DMS53 (cell line): ENCODE measurements at regions not wholly inside any gene's neighbourhood (a gene's known extent, or its start where the extent isn't known, plus 50 kb on each side); places are given as distances from the start of the nearest gene placed in this dataset.

ENCODE experiments used
- DNase-seq: peaks from one replicate; lab custom pipeline; 2025; lab: John Stamatoyannopoulos, UW

DNA sequence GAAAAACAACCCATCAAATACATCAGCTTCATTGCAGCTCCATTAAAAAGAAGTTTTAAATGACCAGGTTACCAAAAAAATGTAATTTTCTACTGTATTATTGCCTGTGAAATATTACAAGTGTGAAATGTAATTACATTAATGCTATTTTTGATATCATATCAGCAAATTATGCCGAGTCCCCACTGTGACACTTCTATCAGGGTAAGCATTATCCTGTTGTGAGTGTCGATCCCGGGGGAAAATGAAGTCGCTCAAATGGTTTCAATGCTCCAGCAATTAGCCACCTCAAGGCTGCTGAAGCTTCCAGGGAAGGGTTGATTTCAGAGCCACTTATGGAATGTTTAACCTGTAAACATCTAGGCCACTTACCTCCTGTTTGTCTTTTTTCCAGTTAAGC is 70.4 kb downstream of the RCN1 start:
- DNase-seq, result peak; percentile 66

DNA sequence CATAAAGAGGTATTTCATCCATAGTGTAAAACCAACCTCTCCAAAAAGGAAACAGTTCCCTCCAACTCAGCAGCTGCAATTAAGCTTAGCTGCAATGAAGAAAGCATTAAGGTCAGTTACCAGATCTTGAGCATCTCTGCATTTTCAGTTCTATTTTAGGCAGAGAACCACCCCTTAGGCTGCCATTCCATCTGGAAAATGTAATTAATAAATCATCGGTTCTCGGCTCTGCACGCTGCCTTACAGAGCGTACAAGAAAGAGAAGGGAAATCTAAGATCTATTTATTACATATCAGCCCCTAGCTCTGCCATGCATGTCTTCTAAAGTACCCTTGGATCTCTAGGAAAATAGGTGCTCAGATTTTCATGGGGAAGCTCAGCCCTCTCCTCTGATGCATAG is 71.5 kb downstream of the RCN1 start:
- DNase-seq, result no peak

DNA sequence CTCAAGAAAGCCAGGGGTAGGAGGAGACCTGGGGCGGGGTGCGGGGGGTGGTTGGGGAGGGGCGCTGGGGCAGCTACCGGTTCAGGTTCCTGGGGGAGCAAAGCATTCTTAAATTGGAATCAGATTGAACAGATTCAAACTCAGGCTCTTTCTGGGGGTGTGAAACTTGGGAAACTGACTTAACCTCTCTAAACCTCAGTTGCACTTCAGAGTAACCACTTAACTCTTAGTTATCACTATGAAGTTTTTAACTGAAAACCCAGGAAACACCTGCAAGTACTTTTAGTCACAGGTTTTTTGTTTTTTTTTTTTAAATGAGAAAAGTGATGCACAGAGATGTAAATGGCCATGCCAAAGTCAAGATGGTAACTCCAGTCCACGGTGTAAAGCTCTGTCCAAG is 72.0 kb downstream of the RCN1 start:
- DNase-seq, result no peak

DNA sequence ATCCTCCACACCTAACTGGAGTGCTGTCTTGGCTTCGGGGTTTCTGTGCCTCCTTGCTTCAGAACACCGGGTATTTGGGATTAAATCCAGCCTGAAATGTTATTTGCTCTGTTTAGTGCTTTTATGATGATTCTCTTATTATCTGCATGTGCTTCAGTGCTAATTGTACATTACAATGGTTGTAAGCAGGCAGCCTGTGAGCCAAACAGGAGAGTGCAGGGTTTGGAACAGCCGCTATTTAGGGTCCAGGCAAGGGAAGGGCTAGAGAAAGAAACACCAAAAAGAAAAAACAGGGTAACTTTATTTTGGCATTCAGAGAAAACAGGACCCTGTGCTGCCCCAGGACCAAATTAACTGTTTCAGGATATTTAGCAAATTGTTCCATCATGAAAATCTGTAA is 72.7 kb downstream of the RCN1 start:
- DNase-seq, result no peak

DNA sequence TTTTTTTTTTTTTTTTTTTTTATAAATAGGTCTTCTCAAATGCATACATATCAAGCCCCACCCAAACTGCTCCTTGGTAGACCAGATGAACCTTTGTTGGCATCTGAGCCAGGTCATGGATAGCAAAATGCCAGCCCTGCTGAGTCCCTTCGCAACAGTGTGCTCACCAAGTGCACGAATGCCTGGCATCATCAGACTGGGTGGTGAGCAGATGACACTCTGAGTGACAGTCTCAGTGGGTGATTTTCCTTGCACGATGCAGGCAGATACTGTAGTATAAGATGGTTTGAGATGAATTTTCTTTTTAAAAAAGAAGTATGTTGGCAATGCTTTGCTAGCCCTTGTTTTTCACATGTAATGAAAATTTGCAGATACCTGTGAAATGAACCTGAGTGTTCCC is 74.0 kb downstream of the RCN1 start:
- DNase-seq, result no peak

DNA sequence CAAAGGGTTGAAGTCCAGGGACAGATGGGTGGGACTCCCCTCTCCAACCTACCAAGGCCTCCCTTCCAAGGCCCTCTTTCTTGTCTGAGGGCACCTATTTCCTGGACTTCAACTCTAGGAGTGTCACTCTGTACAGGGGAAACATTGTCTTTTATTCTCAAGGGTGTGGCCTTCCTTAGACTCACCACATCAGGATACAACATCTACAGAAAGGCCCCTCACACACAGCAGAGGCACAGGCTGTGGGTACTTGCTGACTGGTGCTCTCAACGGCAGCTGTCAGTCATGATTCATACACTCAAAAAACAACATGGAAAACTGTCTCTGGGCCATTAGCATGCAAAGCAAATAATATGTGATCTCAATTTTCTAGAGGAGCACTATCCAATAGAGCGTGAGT is 78.0 kb downstream of the RCN1 start:
- peak; percentile 23 for DNase-seq

DNA sequence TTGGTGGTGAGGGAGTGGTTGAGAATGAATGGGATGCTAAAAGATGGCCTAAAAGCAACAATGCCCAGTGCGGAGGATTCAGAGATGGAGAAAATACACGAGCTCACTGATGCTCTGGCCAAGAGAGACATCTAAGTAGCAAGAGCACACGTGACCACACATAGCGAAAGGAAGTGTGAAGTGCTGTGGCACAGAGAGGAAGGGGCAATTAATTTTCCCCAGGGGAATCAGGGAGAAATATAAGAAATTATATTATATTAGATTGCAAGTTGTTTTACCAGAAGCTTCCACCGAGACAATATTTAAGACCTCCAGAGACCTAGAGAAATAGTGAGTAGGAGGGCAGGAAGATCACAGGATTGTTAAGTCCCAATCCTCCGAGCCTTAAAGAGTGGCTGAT is 80.6 kb downstream of the RCN1 start:
- no peak for DNase-seq

DNA sequence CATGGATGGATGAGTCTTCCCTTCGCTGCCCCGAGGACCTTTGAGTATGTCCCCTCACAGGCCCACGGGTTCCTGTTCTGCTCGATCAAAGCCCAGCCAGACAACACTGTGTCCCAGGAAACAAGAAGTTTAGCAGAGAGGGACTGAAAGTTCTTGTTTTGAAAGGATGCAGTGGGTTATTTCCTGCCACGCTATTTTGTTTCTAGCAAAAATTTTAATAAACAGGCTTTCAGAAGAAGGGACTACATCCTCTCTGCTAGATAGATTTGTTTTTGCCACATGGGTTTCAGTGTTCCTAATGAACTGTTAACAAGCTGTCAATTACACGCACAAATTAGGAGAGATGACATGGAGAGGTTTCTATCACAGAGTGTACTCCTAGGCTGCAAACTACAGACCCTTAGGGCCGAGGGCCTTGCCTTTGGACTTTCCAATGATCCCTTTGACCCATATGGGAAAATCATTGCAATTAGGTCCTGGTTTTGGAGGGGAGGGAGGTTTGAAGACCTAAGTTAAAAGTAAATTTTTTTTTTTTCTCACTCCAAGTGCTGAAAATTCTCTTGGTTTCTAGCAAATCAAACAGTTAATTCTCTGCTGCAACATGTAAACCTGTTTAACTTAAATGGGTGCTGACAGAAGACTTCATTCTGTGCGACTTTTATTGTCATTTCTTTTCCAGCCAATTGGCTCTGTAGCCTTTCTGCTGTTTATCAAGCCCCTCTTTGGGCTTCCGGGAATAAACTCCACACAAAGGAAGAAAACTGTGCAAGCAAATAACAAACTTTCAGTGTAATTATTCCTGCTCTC is 81.4 kb downstream of the RCN1 start:
- peak; percentile 30 for DNase-seq

DNA sequence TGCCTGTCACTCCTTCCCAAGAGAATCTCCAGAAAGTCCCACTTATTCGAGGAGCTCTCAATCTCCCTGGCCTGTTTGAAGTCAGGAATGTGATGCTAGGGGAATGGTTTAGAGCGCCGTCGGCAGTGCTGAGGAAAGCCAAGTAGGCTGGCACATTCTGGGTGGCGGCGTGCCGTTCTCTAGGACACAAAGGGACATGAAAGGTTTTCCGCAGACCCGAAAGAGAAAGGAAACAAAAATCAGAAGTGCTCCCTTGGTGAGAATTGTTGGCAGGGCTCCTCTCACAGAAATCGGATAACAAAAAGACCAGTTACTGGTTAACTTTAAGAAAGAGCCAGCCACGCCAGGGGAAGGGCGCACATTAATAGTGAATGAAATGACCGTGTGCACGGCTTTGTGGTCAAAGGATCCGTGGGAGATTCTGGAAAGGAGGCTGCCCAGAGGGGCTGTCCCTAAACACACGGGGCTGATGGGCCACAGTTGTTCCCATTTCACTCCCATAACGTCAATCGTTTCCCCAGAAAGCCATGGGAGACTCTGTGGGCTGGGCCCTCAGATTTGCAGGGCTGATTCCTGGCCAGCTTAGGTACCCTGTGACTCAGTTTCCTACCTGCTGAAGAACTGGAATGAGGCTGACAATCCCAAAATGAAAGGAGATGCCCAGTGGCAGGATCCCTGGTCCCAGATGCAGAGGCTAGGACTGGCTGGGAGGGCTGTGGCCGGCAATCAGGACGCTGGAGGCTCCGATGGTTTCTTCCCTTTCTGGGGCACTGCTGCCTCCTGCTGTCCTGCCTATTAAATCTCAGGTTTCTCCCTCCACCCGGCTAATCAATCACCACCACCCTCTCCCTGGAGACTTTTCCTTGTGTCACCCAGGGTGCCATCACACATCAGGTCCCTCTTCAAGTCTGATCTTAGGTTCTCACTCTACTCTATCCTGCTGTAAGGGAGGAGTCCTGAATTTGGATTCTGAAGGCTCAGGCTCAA is 82.3 kb downstream of the RCN1 start:
- DNase-seq, result peak; percentile 72

DNA sequence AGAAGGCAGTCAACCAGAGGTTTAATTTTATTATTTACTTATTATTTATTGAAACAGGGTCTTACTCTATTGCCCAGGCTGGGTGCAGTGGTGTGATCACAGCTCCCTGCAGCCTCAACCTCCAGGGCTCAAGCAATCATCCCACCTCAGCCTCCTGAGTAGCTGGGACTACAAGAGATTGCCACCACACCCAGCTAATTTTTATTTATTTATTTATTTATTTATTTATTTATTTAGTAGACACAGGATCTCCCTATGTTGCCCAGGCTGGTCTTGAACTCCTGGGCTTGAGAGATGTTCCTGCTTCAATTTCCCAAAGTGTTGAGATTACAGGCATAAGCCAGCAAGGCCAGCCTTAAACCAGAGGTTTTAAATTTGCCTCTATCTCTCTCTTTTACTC is 83.1 kb downstream of the RCN1 start:
- DNase-seq, result no peak

DNA sequence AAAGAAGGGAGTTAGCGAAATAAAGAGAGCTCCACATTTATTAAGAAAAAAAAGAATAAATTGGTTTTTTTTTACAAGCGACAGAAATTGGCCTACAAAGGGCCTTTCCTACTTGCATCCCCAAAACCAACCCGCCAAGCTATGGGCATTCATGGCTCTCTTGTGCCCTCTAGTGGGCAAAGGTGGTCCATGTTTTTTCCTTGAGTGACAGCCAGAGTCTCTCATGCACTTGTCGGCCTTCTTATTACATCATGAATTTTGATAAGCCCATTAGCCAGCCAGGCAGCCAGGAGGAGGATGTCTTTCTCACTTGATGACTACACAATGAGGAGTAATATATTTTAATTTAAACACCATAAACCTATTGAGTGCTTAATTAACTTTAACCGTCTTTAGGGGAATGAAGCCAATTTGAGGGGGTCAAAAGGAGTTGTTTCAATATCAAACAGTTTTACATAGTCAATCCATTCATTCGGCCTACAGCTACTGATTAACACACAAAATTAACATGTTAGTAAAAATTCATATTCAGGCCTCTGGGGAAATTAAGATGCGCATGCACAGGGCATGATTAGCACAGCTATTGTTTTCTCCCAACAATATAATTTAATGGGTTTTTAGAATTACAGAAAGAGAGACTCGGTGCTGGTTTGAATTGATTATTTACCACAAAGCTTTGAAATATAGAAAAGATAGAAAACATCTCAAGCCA is 85.5 kb downstream of the RCN1 start:
- peak; percentile 77 for DNase-seq

DNA sequence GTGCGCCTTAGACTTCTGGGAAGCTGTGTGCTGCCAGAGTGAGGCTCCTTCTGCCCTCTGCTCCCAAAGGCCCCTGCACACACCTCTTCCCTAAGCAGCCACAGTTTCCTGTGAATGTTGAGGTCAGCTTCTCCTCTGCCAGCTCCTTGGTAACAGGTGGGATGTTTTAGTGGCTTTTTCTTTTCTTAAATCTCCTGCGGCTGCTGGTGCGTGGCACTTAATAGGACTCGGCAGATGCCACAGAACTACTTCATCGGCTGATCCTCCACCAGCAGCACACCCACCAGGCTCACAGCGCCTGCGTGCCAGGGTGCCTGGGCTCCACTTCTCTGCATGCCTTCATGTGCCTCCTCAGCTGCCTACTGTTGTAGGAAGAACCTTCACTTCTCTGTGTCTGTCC is 87.8 kb downstream of the RCN1 start:
- DNase-seq, result no peak

DNA sequence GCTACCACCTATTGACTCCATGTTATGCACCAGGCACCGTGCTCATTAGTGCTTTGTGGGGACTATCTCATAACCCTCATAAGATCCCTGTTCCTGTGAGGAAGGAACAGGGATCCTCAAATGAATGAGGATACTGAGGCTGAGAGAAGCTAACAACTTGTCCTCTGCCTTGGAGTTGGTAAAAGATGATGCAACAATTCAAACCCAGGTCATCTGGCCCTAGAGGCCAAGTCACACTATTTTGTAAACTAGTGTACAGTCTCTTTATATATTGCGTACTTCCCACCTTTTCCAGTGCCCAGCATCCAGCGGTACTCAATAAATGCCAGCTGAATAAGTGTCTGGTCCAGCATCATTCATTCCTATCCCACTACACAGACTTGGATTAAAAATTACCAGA is 92.6 kb downstream of the RCN1 start:
- DNase-seq, result no peak

DNA sequence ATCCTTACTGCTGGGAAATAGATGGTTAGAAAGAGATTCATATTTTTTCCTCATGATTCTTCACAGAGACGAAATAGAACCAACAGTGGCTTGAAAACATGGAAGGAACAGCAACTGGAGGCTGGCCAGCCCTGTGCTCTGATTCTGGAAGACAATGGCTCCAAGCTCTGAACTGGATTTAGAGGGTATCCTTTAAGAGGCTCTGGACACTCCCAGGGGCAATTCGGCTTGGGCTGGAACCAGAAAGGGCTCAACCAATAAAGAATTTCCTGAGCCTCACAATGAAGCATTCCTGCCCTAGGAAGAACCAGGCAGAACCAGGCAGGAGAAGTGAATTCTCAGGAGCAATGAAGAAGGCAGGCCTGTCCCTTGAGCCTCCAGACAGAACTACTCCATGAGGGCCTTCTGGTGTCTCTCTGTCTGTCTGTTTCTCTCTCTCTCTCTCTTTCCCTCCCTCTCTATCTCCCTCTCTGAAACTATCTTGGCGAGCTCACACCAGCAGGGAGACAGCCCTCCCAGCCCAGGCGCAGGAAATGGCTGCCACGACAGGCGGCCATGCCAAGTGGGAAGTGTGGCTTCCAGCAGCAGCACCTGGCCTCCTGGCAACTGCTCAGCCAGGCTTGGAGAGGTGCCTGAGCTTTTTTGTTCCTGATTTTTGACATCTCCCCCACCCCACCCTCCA is 93.3 kb downstream of the RCN1 start:
- no peak for DNase-seq

DNA sequence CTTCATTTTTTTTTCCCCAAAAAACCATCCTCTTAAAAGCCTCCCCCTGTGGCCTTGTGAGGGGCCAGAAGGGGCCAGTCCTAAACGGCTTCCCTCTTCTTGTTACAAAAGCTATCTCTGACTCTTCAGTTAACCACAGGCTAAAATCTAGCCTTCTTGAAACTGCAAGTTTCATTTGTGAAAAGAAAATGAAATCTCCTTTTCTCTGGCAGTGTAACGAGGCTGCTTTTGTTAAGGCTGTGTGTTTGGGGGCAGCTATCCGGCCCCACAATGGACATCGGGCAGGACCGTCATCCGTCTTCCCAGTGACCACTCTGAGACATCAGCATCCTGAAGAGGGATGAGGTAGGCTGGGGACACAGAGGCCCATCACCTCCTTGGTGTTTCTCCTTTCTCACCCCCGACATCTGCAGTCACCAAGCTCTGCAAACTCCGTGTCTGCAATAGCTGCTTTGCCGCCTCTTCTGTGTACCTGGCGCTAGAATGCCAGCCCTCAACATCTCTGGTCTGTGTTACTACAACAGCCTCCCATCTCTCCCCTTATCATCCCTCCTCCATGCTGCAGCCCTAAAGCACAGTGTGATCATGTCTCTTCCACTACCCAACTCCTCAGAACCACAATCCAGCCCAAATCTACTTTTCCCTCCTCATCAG is 94.0 kb downstream of the RCN1 start:
- DNase-seq, result no peak

DNA sequence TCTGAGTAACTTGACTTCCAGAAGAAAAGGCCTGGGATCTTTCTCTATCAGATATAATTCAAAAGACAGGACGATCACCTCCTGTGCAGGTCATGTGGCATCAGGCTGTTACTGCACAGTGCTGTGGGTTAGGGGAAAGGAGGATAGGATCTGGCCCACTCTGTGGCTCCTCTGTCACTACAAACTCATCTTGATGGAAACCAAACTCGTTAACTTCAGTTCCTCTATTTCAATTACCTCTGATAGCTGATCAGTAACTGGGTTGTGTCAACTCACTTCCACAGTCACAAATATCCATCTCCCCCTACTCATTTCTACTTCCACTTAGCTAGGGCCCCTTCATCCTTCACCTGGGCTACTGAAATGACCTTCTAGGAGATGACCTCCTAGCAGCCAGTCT is 95.2 kb downstream of the RCN1 start:
- DNase-seq, result no peak

DNA sequence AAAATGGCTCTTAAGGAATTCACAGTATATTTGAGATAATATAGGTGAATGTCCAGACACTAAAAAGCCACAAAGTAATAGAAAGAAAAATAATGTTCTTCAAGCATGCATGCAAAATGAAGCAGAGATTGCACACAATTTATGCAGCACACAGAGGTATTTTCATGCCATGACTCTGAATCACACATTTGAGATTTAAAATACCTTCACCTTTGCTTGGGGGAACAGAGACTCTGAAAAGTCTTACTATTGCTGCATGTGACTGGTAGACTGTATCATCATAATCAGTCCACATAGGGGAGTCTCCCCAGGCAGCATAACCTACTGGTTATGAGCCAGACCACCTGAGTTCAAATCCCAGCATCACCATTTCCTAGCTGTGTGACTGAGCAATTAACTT is 96.2 kb downstream of the RCN1 start:
- no peak for DNase-seq

DNA sequence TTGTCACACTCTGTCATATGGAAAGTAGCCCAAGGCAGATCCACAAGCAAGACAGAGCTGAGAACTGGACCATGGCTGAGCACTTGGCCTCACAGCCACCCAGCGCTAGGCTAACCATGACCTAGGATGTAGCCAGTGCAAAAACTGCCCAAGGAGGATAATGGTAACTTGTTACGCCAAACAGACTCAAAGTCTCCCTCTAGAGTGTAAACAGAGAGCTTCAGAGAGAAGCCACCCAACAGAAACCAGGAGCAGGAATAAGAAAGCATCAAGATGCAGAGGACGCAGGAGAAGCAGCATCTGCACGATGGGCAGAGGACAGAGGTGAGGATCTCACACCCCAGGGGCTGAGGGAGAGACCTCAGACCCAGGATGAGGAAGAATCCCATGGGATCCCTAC is 97.9 kb downstream of the RCN1 start:
- DNase-seq, result peak; percentile 7

DNA sequence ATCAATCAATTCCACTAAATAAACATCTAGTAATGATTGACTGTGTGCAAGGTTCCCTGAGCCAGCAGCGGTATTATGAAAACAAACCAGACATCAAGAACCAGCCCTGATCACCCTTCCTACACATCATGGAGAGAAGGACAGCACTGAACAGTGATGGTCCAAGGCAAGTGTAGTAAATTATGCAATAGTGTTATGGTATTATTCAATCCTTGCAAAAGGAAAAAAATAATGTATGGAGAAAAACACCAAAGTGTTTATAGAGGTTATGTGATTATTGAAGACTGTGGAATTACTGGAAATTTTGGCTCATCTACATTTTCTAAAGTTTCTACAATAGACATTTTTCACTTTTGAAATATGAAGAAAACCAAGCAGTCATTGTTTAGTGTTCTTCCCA is 105.3 kb downstream of the RCN1 start:
- DNase-seq, result no peak

DNA sequence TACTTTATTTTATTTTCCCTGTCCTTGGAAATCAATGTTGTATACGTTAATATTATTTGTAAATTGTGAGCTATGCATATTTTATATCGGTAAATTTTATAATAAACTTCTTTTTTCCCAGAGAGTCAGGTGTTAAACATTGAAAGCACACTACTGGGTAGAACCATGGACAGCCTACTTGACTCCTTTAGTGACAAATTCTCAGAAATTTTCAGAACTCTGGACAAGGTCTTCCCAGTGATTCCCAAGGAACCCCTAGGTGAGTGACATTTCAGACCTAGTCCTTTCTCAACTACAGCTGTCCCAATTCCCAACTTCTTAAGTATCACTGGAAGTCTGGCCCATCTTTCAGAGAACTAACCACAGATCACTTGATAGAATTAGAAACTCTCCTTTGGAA is 107.2 kb downstream of the RCN1 start:
- no peak for DNase-seq

DNA sequence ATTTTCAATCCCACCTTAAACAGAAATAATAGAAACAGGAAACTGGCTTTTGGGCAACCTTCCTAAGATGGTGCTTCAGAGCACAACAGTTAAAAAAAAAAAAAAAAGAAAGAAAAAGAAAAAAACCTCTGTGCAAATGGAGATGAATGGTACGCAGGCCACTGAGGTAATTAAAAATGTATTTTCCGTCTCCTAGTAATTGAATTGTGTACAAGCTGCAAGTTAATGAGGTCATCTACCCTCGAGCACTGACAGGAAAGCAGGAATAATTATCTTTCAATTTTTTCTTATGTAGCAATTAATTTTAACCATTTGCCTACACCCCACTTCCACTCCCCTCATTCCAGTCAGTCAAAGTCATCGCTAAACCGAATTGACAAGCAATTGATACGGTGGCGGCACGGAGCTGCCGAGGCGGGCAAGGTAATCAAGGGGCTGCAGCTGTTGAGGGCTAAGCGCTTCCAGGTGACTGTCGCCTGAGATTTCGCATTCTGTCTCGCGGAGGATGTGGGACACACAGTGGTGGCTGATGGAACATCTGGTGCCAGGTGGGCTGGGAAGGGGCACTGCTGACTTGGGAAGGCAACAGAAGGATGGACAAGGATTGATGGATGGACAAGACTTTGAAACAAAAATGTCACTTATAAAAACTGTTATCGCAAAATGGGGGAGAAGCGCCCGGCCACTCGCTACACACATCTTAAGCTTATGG is 109.4 kb downstream of the RCN1 start:
- no peak for DNase-seq
